HCT116 (cell line): ENCODE measurements at regions not wholly inside any gene's neighbourhood (a gene's known extent, or its start where the extent isn't known, plus 50 kb on each side); places are given as distances from the start of the nearest gene placed in this dataset.

Experiments
- ATAC-seq: fragments of 200-7000 bp; cut with Tn5 transposase; 2 replicates; pipeline ENCODE4 v1.9.1; 2020; ENCODE audit warnings: mild to moderate bottlenecking, moderate library complexity
- BruUV-seq: library from RNA; stranded (reverse); fragments of 400-500 nt; replicated peaks from 2 replicates; lab custom pipeline; 2021; lab: Mats Ljungman, UMichigan
- CTCF ChIA-PET: fragments of 300-600 bp; sonication (Branson Sonifier 250); formaldehyde crosslinking; loops from one replicate; lab custom pipeline; 2021; ENCODE audit warnings: antibody characterized with exemption; lab: Charles Lee
- POLR2A ChIA-PET: fragments of 300-600, 350-600 bp; sonication (Branson Sonifier 250); formaldehyde crosslinking; loops from one replicate; lab custom pipeline; 2021; ENCODE audit warnings: antibody characterized with exemption; lab: Charles Lee
- RAD21 ChIA-PET, 2 experiments: fragments of 300-600 bp; sonication (Branson Sonifier 250); formaldehyde crosslinking; loops; one replicate each; lab custom pipeline; 2023; ENCODE audit warnings: low total read pairs in 2 of 2; ENCODE audit not compliant: uncharacterized antibody in 2 of 2, unreplicated experiment in 2 of 2, low non-redundant PET in 1 of 2; lab: Charles Lee
- DNase-seq: peaks from one replicate; pipeline ENCODE4 v3.0.0-alpha.2; 2010; ENCODE audit warnings: low read depth, low spot score
- H2AFZ ChIP-seq: fragments of 200-600 bp; shearing (Covaris generic), sonication (generic); 2 replicates; pipeline ENCODE4 v1.6.1; 2017; ENCODE audit warnings: low read depth, mixed run types, mixed read lengths, antibody characterized with exemption, low read length; ENCODE audit not compliant: poor library complexity, severe bottlenecking
- H3K27ac ChIP-seq: 2 replicates; pipeline ENCODE4 v1.5.1; 2012; ENCODE audit warnings: low read depth, low read length
- H3K27me3 ChIP-seq: fragments of 200-600 bp; sonication (generic); 2 replicates; pipeline ENCODE4 v1.6.1; 2016; ENCODE audit warnings: mixed run types, low read length, mixed read lengths; ENCODE audit not compliant: insufficient read depth
- H3K36me3 ChIP-seq, 2 experiments: fragments of 200-500 bp in 1 of 2; fragments of 200-600 bp in 1 of 2; sonication (Bioruptor generic) in 1 of 2; sonication (generic) in 1 of 2; 2 replicates each; pipeline versions ENCODE4 v1.5.1 to v1.6.1; 2014 to 2016; ENCODE audit warnings: low read length in 2 of 2, inconsistent platforms in 1 of 2, mixed read lengths in 1 of 2, mixed run types in 1 of 2; ENCODE audit not compliant: insufficient read depth in 2 of 2, control insufficient read depth in 1 of 2
- H3K4me1 ChIP-seq, 2 experiments: fragments of 200-600 bp in 1 of 2; sonication (generic) in 1 of 2; 2 replicates each; pipeline versions ENCODE4 v1.5.1 to v1.6.1; 2012 to 2017; ENCODE audit warnings: low read length in 2 of 2, inconsistent platforms in 1 of 2, mild to moderate bottlenecking in 1 of 2, mixed read lengths in 1 of 2, mixed run types in 1 of 2, moderate library complexity in 1 of 2; ENCODE audit not compliant: insufficient read depth in 2 of 2, control insufficient read depth in 1 of 2
- H3K4me2 ChIP-seq: fragments of 200-600 bp; sonication (generic); 2 replicates; pipeline ENCODE4 v1.6.1; 2017; ENCODE audit warnings: mixed run types, low read length, mixed read lengths
- H3K4me3 ChIP-seq, 2 experiments: fragments of 200-600 bp in 1 of 2; sonication (generic) in 1 of 2; replicated peaks in 1 of 2; 2 replicates each; pipeline ENCODE4 v1.5.1; 2011 to 2016; ENCODE audit warnings: low read length in 2 of 2, control low read depth in 1 of 2, low read depth in 1 of 2, mild to moderate bottlenecking in 1 of 2, mixed read lengths in 1 of 2, mixed run types in 1 of 2
- H3K79me2 ChIP-seq: fragments of 200-600 bp; sonication (generic); 2 replicates; pipeline ENCODE4 v1.6.1; 2017; ENCODE audit warnings: mild to moderate bottlenecking, mixed run types, low read length, moderate library complexity, mixed read lengths; ENCODE audit not compliant: insufficient read depth
- H3K9ac ChIP-seq: fragments of 200-600 bp; sonication (generic); 2 replicates; pipeline ENCODE4 v1.6.1; 2016; ENCODE audit warnings: low read length, mixed read lengths
- H3K9me2 ChIP-seq: fragments of 200-600 bp; sonication (generic), shearing (Covaris generic); 2 replicates; pipeline ENCODE4 v1.6.1; 2017; ENCODE audit warnings: mixed run types, mild to moderate bottlenecking, moderate library complexity; ENCODE audit not compliant: insufficient read depth
- H3K9me3 ChIP-seq, 2 experiments: fragments of 200-500 bp in 1 of 2; fragments of 200-600 bp in 1 of 2; sonication (Bioruptor generic) in 1 of 2; sonication (generic) in 1 of 2; 2 replicates each; pipeline ENCODE4 v1.6.1; 2014 to 2017; ENCODE audit warnings: low read length in 2 of 2, mixed read lengths in 2 of 2, inconsistent platforms in 1 of 2, low read depth in 1 of 2, mild to moderate bottlenecking in 1 of 2, mixed run types in 1 of 2, moderate library complexity in 1 of 2; ENCODE audit not compliant: control insufficient read depth in 1 of 2, insufficient read depth in 1 of 2
- H4K20me1 ChIP-seq: fragments of 200-600 bp; sonication (generic), shearing (Covaris generic); 2 replicates; pipeline ENCODE4 v1.6.1; 2017; ENCODE audit warnings: mixed run types, mild to moderate bottlenecking, moderate library complexity; ENCODE audit not compliant: insufficient read depth
- CBX3 ChIP-seq: IDR thresholded peaks from 2 replicates; pipeline ENCODE4 v1.6.1; 2012; ENCODE audit warnings: low read depth
- CEBPB ChIP-seq: IDR thresholded peaks from 2 replicates; pipeline ENCODE4 v1.6.1; 2012; ENCODE audit warnings: low read depth
- EZH2 ChIP-seq: fragments of 200-600 bp; sonication (generic); IDR thresholded peaks from 2 replicates; pipeline ENCODE4 v1.6.1; 2017; ENCODE audit warnings: antibody characterized with exemption, mixed run types
- EZH2phosphoT487 ChIP-seq: fragments of 200-600 bp; IDR thresholded peaks from 2 replicates; pipeline ENCODE4 v1.6.1; 2018; ENCODE audit warnings: antibody characterized with exemption, borderline replicate concordance
- JUND ChIP-seq: IDR thresholded peaks from 2 replicates; pipeline ENCODE4 v1.6.1; 2012
- MAX ChIP-seq: IDR thresholded peaks from 2 replicates; pipeline ENCODE4 v1.6.1; 2012
- POLR2A ChIP-seq: IDR thresholded peaks from 2 replicates; pipeline ENCODE4 v1.7.0; 2011; ENCODE audit warnings: borderline replicate concordance; ENCODE audit not compliant: insufficient read depth, insufficient read length; ENCODE audit errors: extremely low read depth
- POLR2AphosphoS5 ChIP-seq: IDR thresholded peaks from 2 replicates; pipeline ENCODE4 v1.6.1; 2011; ENCODE audit warnings: mild to moderate bottlenecking, low read depth, low read length, moderate library complexity
- ZBTB33 ChIP-seq: IDR thresholded peaks from 2 replicates; pipeline ENCODE4 v1.6.1; 2011; ENCODE audit warnings: mild to moderate bottlenecking, low read length, moderate library complexity; ENCODE audit not compliant: insufficient replicate concordance; ENCODE audit errors: extremely low read depth
- ZNF274 ChIP-seq: fragments of 200-500 bp; sonication (Bioruptor generic); IDR thresholded peaks from 2 replicates; pipeline ENCODE4 v1.6.1; 2014; ENCODE audit warnings: mild to moderate bottlenecking, low read depth, low read length, inconsistent platforms
- intact Hi-C: fragments of 100-400 bp; cut with micrococcal nuclease; formaldehyde crosslinking; loops from 2 replicates; pipeline ENCODE4 v1.10.0; 2022

GRCh38 chr14:65866886-65867285 is 454.4 kb downstream of the FUT8 start:
- no peaks in the 10 kb centered on the region for H4K20me1 ChIP-seq
- TF ChIP-seq POLR2AphosphoS5 (no peak), MAX (no peak)
- H3K4me1 ChIP-seq, result no peaks in the 10 kb centered on the region
- H3K36me3 ChIP-seq, result no peaks in the 10 kb centered on the region
- no peaks in the 10 kb centered on the region for H3K79me2 ChIP-seq
- H3K27me3 ChIP-seq, result peaks cover 15% of the 10 kb centered on the region; the same call in 1 of the 2 replicates
- no peak overlapping the region for H3K4me3 ChIP-seq
- intact Hi-C loops, result no loop called here
- H2AFZ ChIP-seq, result no peak overlapping the region
- no peak overlapping the region for H3K4me2 ChIP-seq
- ChIA-PET CTCF (no interaction called here), RAD21 (no interaction called here), POLR2A (no interaction called here)
- ATAC-seq, result no peak
- DNase-seq, result no peak
- BruUV-seq, result no TSS peak
- H3K9me3 ChIP-seq, result no peaks in the 10 kb centered on the region
- no peaks in the 10 kb centered on the region for H3K9me2 ChIP-seq
- no peak overlapping the region for H3K9ac ChIP-seq
- H3K27ac ChIP-seq, result no peak overlapping the region

- no peaks in the 10 kb centered on the region for H3K79me2 ChIP-seq
- BruUV-seq, result no TSS peak
- H3K27me3 ChIP-seq, result peaks cover 15% of the 10 kb centered on the region; the same call in 1 of the 2 replicates
- H4K20me1 ChIP-seq, result no peaks in the 10 kb centered on the region
- H3K4me1 ChIP-seq, result no peaks in the 10 kb centered on the region
- no peak for ATAC-seq
- DNase-seq, result no peak
- CTCF ChIA-PET, result no interaction called here
- no peaks in the 10 kb centered on the region for H3K9me2 ChIP-seq
- no peak overlapping the region for H3K4me2 ChIP-seq
- H3K4me3 ChIP-seq, result no peak overlapping the region
- no peak overlapping the region for H2AFZ ChIP-seq
- no peaks in the 10 kb centered on the region for H3K36me3 ChIP-seq
- RAD21 ChIA-PET, result no interaction called here
- H3K9ac ChIP-seq, result no peak overlapping the region
- TF ChIP-seq ZBTB33 (no peak), ZNF274 (no peak), EZH2 (no peak), EZH2phosphoT487 (no peak), CEBPB (no peak), JUND (no peak), CBX3 (no peak), POLR2AphosphoS5 (no peak), POLR2A (no peak)
- TF ChIP-seq, all 23 proteins: peak for 0
- POLR2A ChIA-PET, result no interaction called here
- Histone ChIP-seq H3K9me3 (no peaks in the 10 kb centered on the region), H3K27ac (no peak overlapping the region)
- intact Hi-C loops, result no loop called here
These were observed 454.8 kb downstream of the FUT8 start for GRCh38 chr14:65867333-65867732.
